WTC11 (cell line): ENCODE measurements at regions not wholly inside any gene's neighbourhood (a gene's known extent, or its start where the extent isn't known, plus 50 kb on each side); places are given as distances from the start of the nearest gene placed in this dataset.

ENCODE experiments used
- ATF3 ChIP-seq: sonication (generic); formaldehyde crosslinking; conservative IDR thresholded peaks from 2 replicates; pipeline ENCODE4 v1.8.1; 2022; ENCODE audit warnings: mild to moderate bottlenecking, missing genetic modification reagents
- CTCF ChIP-seq: fragments of 200-600 bp; IDR thresholded peaks from 2 replicates; pipeline ENCODE4 v1.8.0; 2022; ENCODE audit warnings: antibody characterized with exemption
- ESRRA ChIP-seq: sonication (generic); formaldehyde crosslinking; IDR thresholded peaks from 2 replicates; pipeline ENCODE4 v1.8.1; 2022; ENCODE audit warnings: mild to moderate bottlenecking, missing genetic modification reagents, borderline replicate concordance
- NR2C2 ChIP-seq: sonication (generic); formaldehyde crosslinking; IDR thresholded peaks from 2 replicates; pipeline ENCODE4 v1.8.0; 2022; ENCODE audit warnings: mild to moderate bottlenecking, missing genetic modification reagents
- RELA ChIP-seq: sonication (generic); formaldehyde crosslinking; IDR thresholded peaks from 2 replicates; pipeline ENCODE4 v1.8.1; 2022; ENCODE audit warnings: missing genetic modification reagents, mild to moderate bottlenecking, borderline replicate concordance
- SMAD3 ChIP-seq: sonication (generic); formaldehyde crosslinking; IDR thresholded peaks from 2 replicates; pipeline ENCODE4 v1.8.0; 2022; ENCODE audit warnings: missing genetic modification reagents, mild to moderate bottlenecking, borderline replicate concordance
- SP1 ChIP-seq: sonication (generic); formaldehyde crosslinking; conservative IDR thresholded peaks from 2 replicates; pipeline ENCODE4 v1.8.1; 2022; ENCODE audit warnings: missing genetic modification reagents
- STAT6 ChIP-seq: sonication (generic); formaldehyde crosslinking; conservative IDR thresholded peaks from 2 replicates; pipeline ENCODE4 v1.8.1; 2023; ENCODE audit warnings: mild to moderate bottlenecking, low read depth, missing genetic modification reagents, moderate library complexity
- ZNF512 ChIP-seq: sonication (generic); formaldehyde crosslinking; IDR thresholded peaks from 2 replicates; pipeline ENCODE4 v1.8.1; 2022; ENCODE audit warnings: missing genetic modification reagents, borderline replicate concordance

- TF ChIP-seq SP1 (CRISPR knock-in tag) (no peak), CTCF (no peak), NR2C2 (CRISPR knock-in tag) (no peak), RELA (CRISPR knock-in tag) (no peak), SMAD3 (CRISPR knock-in tag) (no peak), STAT6 (CRISPR knock-in tag) (no peak), ESRRA (no peak), ATF3 (CRISPR knock-in tag) (no peak), ZNF512 (CRISPR knock-in tag) (no peak)
Measured at GRCh38 chr5:160968480-160968879, 116.5 kb upstream of the ATP10B start.
